ENCODE measurements at regions not wholly inside any gene's neighbourhood (a gene's known extent, or its start where the extent isn't known, plus 50 kb on each side); places are given as distances from the start of the nearest gene placed in this dataset.

GRCh38 chr3:124257336-124257864 lies 265.5 kb upstream of the ROPN1 start:
- no peak for TF ChIP-seq CTCF (conservative IDR thresholded peaks at IDR 0.05; ENCODE audit: low read length)
- TF ChIP-seq EZH2phosphoT487 (IDR thresholded peaks at IDR 0.05; ENCODE audit: borderline replicate concordance) = no peak

Data from Loucy (cell line).